ENCODE measurements at regions not wholly inside any gene's neighbourhood (a gene's known extent, or its start where the extent isn't known, plus 50 kb on each side); places are given as distances from the start of the nearest gene placed in this dataset.
A peak's percentile ranks its signal among the peaks of the same experiment; 100 is the strongest.

- no peak for DNase-seq (ENCODE audit: low read depth)
Measured at GRCh38 chr9:78493166-78493742, 196.3 kb downstream of the PSAT1 start.

- DNase-seq (ENCODE audit: low read depth): no peak
Measured at GRCh38 chr9:78502566-78502965, 205.6 kb downstream of the PSAT1 start.

- DNase-seq (ENCODE audit: low read depth): no peak
Measured at GRCh38 chr9:78505546-78505945, 208.6 kb downstream of the PSAT1 start.

- no peak for DNase-seq (ENCODE audit: low read depth)
Measured at GRCh38 chr9:78507037-78507436, 210.1 kb downstream of the PSAT1 start.

GRCh38 chr9:78510035-78510434 is 213.1 kb downstream of the PSAT1 start:
- DNase-seq (ENCODE audit: low read depth): no peak

- DNase-seq (ENCODE audit: low read depth): no peak
Measured at GRCh38 chr9:78515108-78515507, 218.2 kb downstream of the PSAT1 start.

- DNase-seq (ENCODE audit: low read depth): no peak
Measured at GRCh38 chr9:78519786-78520185, 222.9 kb downstream of the PSAT1 start.

- DNase-seq (ENCODE audit: low read depth): no peak
Measured at GRCh38 chr9:78521680-78522079, 224.8 kb downstream of the PSAT1 start.

- DNase-seq (ENCODE audit: low read depth): no peak
Measured at GRCh38 chr9:78525986-78526560, 229.1 kb downstream of the PSAT1 start.

- DNase-seq (ENCODE audit: low read depth): no peak
Measured at GRCh38 chr9:78533500-78533899, 236.6 kb downstream of the PSAT1 start.

GRCh38 chr9:78539188-78539587 is 242.3 kb downstream of the PSAT1 start:
- DNase-seq (ENCODE audit: low read depth): no peak

- DNase-seq (ENCODE audit: low read depth): peak; percentile 96
Measured at GRCh38 chr9:78539904-78540303, 243.0 kb downstream of the PSAT1 start.

GRCh38 chr9:78541868-78542443 is 245.0 kb downstream of the PSAT1 start:
- DNase-seq (ENCODE audit: low read depth): no peak

- no peak for DNase-seq (ENCODE audit: low read depth)
Measured at GRCh38 chr9:78542491-78543181, 245.7 kb downstream of the PSAT1 start.

GRCh38 chr9:78543353-78543752 is 246.4 kb downstream of the PSAT1 start:
- no peak for DNase-seq (ENCODE audit: low read depth)

- DNase-seq (ENCODE audit: low read depth): no peak
Measured at GRCh38 chr9:78544230-78544629, 247.3 kb downstream of the PSAT1 start.

- DNase-seq (ENCODE audit: low read depth): no peak
Measured at GRCh38 chr9:78547831-78548230, 250.9 kb downstream of the PSAT1 start.

- DNase-seq (ENCODE audit: low read depth): no peak
Measured at GRCh38 chr9:78548670-78549069, 251.7 kb downstream of the PSAT1 start.

GRCh38 chr9:78549711-78550110 is 252.8 kb downstream of the PSAT1 start:
- peak; percentile 22 for DNase-seq (ENCODE audit: low read depth)

- no peak for DNase-seq (ENCODE audit: low read depth)
Measured at GRCh38 chr9:78552802-78553201, 255.9 kb downstream of the PSAT1 start.

- DNase-seq (ENCODE audit: low read depth): no peak
Measured at GRCh38 chr9:78557540-78557939, 260.6 kb downstream of the PSAT1 start.

GRCh38 chr9:78559449-78559885 is 262.5 kb downstream of the PSAT1 start:
- peak; percentile 91 for DNase-seq (ENCODE audit: low read depth)

GRCh38 chr9:78562021-78562420 is 265.1 kb downstream of the PSAT1 start:
- peak; percentile 55 for DNase-seq (ENCODE audit: low read depth)

All from amniotic epithelial cell (primary cell).